HG03575 (cell line): ENCODE measurements at regions not wholly inside any gene's neighbourhood (a gene's known extent, or its start where the extent isn't known, plus 50 kb on each side); places are given as distances from the start of the nearest gene placed in this dataset.

ENCODE experiments used
- ATAC-seq: cut with Tn5 transposase; IDR thresholded peaks from one replicate; pipeline ENCODE4 v1.9.1; 2021; ENCODE audit not compliant: unreplicated experiment, insufficient number of reproducible peaks, low FRiP score; ENCODE audit errors: extremely low read depth

DNA sequence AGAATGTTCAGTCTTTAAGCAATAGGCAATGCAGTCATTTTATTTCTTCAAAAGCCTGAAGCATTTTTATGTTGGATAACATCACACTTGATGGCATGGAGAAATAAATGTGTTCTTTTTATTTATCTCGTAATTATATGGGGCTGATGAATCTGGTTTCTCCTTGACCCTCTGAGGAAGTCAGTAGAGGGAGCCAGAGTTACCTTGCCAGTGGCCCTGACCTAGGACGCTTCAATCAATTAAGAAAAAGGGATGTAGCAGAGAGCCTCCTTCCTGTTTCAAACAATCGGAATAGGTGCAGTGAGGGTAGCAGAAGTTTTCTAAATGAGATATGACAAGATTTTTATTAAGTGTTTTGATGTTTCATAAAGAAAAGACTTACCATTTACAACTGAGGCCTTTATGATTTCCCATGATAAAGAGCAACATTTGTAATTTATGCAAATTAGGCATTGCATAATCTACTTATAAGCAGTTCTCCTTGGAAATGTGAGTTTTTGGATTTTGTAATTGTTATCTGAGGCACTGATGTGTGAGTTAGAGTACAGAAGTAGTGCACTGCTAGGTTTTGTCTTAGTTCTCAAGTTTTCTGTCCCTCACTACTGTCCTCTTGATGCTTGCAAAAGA is 129.1 kb downstream of the RAP2B start:
- no peak for ATAC-seq

DNA sequence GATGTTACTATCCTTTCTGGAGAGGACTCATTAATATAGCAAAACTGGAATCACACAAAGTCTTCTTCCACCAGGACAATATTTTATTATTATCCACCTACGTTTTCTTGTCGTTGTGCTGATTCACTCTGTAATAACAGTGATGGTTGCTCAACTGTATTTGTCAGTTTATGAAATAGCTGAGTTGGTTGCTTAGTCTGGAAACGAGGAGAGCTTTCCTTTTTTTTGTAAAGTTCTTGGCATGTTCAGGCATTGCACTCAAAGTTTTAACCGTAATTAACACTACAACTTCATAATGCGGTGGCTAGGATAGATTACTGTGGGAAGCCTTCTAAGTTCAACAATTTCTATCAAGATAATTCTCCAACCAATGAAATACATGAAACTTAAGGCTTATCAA is 131.2 kb downstream of the RAP2B start:
- ATAC-seq = no peak

DNA sequence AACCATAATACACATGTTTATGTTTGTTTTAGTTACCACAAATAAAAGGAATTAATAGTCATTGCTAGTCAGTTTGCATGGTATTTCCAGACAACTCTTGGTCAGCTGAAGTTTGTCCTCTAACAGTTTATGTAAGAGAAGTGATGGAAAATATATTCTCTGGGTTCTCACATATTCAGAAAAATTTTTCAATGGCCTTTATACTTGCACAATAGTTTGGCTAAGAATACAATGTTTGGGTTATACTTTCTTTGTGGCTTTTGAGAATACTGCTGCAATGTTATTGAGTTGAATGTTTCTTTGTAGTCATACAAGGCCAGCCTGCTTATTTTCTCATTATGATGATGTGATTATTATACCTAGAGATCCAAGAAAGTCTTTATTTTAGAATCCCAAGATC is 133.9 kb downstream of the RAP2B start:
- ATAC-seq = no peak

DNA sequence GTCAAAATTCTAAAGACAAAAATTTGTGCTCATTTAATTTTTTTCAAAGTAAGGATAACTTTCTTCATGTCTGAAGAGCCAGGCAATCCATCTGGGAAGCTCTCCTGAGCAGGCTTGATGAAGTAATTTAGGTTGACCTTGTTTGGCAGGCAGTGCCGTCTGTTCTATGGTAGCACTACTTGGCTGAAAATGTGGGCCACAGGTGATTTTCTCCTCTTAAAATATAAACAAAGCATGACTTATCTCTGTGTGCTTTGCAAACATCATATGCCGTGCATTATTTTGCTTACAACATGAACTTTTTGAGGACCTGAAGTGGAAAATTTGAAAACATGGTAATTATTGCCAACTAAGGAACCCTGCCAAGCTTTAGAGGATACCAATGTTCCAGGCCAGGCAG is 143.2 kb downstream of the RAP2B start:
- ATAC-seq = no peak

DNA sequence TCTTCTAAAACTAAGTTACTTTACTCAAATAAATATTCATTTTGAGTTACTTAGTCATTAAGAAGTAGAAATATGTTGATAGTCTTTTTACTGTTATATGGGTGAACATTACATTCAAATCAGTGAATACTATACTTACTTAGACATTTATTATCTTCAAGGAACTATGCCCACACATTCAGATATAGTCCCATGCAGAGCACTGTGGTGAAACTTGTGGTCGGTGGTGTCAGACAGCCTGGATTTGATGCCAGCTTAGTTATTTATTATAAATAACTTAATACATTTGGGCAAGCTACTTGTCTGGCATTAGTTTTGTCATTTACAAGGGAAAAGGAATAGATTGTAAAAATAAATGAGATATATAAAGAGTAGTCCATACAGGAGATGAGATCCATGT is 149.5 kb downstream of the RAP2B start:
- no peak for ATAC-seq

DNA sequence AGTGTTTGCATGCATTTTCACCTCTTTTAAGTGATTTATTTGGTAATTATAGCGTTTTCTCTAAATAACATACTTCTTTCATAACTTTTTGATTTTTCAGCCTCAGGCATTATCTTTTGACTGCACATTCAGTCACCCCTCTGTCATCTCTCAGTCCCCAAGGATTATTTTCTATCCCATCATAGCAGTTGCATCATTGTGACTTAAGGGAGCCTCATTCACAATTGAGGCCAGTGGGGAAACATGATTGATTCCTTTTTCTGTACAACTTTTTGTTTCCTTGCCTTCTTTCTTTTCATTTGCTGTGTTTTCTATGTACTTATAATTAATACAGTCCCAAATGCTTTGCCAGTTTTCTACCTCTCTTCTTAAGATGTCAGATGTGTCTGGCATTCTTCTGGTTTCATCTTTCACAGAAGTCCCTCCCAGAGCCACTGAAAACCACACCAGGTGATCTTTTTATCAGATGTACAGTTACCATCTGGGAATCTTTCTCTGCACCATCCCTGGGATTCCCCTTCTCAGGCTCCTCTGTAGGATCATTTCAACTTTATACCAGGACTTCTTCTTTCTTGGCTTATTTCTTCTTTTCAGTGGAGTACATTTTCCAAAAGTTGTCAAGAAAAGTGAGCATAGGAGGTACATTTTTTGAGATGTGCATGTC is 151.4 kb downstream of the RAP2B start:
- no peak for ATAC-seq

DNA sequence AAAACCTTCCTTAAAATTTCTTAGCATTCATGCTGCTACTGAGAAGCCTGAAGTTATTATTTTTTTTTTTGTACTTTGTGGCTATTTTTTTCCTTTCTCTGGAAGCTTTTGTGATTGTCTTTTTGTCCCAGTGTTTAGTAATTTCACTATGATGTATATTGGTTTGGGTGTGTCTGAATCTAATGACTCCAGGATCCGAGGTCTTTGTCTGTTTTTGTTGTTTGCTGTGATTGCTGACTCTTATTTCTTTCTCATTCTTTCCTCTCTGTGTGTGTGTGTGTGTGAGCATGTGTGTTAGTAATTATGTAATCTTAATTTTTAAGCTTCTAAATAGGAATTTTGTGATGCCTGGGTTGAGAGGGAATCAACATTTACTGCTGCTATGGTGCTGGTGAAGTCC is 152.0 kb downstream of the RAP2B start:
- no peak for ATAC-seq

DNA sequence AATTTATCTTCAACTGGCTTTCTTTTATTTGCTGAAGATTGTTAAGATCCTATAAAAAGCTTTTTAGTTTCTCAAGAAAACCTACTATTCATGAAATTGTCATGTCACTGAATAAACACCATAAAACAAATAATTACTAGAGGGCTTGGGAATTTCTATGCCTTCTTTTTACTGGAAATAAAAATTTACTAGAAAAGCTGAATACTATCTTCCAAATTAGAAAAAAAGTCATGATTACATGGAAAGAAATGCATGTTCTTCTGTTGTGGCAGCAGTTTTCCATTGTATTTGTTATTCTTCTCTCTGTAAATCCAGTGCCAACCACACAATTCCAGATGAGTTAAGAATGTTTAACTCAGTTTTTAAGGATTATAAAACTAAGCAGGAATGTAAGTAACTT is 153.8 kb downstream of the RAP2B start:
- no peak for ATAC-seq

DNA sequence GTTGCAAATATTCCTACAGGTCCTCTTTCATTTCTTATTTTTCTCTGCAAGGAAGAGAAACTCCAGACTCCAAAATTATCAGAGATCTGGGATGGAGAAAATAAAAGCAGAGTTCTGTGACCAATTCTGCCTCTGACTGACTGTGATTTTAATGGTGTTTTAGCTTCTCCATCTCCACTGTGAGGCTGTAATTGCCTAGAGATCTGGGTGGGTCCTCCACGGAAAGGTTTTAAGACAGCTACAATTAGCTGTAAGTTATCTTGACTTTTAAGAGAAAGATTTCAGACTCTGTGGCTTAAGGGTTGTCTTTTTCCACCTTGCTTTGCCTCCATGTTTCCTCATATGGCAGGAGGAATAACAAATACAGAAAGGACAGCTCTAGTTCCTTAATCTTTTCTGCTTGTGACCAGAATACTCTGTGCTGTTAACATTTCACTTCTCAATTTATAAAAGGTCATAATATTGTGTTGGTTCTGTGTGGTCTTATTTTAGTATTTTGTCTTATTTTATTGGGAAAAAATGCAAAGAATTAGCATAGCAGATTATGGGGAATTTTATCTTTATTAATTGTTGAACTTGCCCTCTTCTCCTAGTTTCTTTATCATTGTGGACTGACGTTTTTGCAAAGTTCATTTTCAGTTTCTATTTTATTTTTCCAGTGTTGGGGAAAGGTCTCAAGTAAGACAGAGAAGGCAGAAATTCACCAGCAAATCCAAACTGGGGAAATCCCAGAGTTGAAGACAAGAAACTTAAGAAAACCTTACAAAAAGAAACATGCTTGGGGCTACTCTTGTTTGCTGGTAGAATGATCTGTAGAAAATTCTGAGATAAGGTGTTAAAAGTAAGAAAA is 157.9 kb downstream of the RAP2B start:
- ATAC-seq = no peak

DNA sequence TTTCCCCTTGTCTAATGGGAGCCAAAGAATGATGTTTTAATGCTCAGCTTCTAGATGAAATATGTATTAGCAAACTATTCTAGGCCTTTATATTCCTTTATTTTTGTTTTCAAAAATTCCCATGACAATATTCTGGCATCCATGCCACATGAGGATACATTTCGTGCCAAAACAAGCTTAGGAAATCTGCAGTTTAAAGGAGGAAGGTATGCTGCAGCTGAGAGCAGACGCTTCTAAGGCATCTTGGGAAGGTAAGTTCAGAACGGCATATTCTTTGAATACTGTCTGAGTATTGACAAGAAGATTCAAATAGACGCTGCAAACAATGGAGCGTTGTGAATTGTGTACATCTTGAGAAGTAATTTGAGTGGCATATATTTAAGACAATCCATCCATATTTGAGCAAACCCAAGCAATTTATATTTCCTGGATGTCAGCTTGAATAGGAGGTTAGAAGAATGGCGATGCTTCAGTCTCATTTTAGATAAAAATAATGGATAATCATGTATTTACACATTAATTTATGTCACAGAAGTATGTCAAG is 158.6 kb downstream of the RAP2B start:
- no peak for ATAC-seq

DNA sequence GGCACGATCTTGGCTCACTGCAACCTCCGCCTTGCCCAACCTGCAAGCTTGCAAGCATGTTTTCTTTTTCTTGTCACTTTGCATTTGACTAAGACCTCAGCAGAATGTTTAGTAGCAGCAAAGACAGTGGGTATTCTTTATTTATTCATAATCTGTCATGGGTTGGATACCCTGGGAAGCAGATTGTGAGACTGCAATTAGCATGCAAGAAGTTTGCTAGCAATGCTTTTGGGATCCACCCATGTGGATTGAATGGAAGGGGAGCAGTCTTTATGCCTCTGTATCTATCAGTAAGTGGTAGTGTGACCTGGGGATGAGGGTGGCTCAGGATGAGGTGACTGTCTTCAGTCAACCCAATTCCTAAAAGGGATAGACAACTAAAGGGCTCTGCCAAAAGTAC is 166.7 kb downstream of the RAP2B start:
- ATAC-seq = no peak

DNA sequence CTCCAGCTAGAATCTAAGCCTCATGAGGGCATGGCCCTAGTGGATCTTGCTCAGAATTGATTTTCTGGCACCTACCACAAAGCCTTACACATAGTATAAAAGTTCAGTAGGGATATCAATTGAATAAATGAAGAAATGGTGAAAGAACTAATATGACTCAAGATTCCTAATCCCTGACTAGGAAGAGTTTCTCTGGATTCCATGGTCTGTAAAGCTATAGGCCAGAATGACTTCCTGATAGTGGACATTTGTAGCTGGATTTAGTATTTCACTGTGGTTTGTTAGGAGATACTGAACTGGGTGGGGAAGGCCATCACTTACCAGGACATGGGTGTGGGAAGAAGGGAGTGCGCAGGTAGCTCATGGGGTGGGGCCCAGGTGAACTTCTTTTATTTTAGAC is 168.9 kb downstream of the RAP2B start:
- ATAC-seq = no peak

DNA sequence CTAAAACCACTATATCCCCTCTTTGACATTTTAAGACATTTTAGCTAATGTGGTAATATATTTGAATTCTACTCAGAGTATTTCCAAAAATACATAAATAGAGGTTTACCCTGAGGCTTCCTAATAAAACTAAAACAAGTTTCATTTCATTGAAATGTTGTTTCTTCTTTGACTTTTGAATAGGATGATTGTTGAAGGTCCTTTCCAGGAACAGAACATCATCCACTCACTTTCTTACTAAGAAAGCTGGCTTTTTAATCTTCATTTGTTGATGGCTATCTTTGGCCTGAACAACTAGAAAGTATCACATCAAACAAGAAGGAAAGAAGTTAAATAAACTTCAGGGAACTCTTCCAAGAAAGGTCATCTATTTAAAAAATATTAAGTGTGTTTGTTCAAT is 169.7 kb downstream of the RAP2B start:
- ATAC-seq = no peak

DNA sequence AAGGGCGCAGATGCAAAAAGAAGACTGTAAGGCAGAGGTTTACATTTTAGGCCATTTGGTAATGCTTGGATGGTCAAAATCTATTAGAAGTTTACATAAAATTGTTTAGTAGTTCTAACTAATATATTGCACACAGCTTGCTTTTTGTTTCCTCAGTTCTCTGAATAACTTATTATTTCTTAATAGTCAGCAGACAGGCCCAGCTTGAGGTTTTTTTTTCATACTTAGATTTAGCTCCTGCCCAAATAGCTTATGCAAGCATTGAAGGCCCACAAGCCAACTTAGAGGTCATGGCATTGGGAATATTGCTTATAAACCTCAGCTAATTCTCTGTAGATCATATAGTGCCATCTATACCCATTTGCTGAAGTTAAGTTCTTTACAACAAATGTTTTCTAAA is 172.5 kb downstream of the RAP2B start:
- no peak for ATAC-seq

DNA sequence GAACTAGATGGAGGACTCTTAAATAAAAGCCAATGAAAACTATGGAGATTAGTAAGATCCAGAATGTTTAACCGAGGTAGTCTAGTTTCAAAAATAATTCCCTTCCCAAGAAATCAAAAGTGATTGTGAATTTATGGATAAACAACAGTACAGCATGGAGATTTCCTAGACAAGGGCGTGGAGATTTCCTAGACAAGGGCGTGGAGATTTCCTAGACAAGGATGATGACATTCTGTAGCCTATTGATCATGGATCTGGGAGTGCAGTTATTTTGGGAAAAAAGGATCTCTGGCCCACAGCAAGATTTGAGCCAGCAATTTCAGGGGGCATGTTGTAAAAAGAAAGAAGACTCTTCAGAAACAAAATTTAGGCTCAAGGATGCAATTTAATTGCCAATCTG is 175.3 kb downstream of the RAP2B start:
- ATAC-seq = no peak

DNA sequence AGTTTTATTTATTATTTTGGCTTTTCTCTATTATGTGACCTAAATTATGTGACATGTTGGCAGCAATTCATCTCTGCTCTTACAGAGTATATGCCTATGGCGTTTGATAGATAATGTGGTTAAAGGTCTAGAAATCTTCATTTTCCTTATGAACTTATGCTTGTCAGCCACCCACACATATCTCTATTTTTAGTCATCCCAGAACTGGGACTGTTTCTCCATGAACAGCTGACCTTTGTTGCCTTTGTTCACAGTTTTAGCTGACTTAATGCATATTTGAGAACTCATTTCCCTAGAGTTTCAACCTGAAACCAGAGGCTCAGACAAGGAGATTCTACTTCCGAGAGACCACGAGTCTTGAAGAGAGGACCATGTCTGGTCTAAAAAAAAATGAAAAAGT is 176.5 kb downstream of the RAP2B start:
- ATAC-seq = no peak

DNA sequence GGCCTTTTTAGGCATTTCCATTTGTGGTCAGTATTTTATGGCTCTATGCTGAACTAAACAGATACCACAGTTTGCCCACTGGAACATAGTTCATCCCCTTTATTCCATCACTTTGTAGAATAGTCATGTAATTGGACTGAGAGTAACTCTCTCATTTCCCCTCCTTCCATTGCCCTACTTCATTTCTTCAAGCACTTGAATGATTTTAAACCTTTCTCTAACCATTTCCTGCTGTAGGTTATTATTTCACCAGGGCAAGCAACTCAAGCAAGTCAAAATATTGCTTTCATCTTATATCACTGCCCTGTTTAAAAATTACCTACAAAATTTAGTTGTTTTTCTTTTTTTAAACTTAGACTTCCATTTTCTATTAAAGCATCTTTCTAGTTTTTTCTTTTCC is 177.0 kb downstream of the RAP2B start:
- ATAC-seq = no peak

DNA sequence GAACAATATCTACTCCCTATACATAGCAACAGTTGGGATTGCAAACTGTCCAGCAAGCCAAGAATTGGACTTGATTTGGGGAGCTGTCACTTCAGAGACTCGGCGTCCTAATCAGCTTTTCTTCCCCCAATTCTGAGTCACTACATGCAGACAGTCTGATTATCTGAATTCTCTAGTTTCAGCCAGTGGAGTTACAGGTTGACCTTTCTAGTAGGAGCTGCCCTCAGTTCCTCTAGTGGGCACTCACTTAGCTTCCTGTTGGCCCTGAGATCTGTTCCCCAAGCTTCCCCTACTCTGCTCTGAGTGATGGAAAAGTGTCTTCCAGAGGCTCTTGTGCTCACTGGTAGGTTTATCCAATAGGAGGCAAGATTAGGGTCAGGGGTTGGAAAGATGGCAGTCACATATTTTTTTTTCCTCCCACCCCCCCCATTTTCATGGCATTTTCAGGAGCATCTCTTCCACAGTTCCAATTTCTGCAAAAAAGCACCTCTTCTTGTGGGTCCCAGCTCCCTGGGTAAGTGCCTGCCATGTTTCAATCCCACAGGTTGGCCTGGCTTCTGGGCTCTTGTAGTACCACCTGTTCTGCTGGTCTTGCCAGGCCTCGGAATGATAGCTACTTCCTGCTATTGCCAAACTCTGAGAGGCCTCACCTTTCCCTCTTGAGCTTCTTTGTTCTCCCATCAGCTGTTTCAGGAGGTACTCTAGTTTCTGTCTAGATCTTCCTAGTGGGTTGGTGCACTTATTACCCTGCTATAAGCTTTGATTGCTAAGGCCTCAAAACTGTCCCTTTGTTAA is 182.2 kb downstream of the RAP2B start:
- no peak for ATAC-seq

DNA sequence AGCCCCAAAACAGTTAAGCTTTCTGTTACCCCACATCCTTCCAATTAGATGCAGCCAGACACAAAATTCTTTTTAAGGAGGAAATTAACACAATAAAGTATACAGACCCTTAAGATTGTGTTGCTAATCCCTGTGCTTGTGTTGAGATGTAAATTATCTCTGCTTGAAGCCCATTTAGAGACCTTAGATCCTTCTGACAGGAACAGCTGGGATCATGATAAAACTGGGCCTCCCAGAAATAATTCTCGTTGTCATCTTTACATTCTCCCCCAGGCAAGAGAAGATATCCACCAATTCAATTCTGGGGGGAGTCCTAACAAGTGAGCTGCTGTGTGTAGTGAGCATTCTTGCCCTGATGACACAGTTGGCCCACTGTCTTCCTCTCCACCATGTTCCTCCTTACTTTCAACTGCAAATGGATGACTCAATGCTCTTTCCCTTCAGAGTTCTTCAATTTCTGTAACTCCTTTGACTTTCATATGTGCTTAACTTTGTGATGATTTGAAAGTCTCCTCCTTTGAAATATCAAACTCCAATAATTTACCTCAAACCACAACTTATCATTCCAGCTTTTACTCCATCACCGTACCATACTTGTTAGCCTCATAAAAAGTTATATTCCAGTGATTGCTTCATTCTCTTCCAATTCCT is 186.6 kb downstream of the RAP2B start:
- no peak for ATAC-seq
